Retina (tissue), 1 donor: ENCODE measurements at regions not wholly inside any gene's neighbourhood (a gene's known extent, or its start where the extent isn't known, plus 50 kb on each side); places are given as distances from the start of the nearest gene placed in this dataset.

Experiments
- DNase-seq: peaks from one replicate; pipeline ENCODE4 v3.0.0-alpha.2; 2016

DNA sequence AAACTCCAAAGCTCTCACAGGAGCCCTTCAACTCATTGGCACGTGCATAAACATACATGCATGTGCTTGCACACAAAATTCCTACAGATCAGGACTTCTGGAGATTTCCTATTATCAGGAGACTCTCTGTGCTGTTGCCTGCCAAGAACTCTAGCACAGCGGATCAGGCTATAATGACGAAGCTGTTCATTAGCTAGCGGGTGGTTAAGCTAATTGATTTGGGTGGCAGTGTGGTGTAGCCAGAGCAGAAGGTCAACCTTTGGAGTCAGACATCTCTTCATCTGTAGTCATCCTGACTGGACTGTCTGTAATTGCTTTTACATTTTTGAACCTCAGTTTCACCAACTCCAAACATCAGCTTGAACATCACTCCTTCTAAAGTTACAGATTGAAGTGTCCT lies 69.0 kb downstream of the KIF2B start:
- DNase-seq = no peak

DNA sequence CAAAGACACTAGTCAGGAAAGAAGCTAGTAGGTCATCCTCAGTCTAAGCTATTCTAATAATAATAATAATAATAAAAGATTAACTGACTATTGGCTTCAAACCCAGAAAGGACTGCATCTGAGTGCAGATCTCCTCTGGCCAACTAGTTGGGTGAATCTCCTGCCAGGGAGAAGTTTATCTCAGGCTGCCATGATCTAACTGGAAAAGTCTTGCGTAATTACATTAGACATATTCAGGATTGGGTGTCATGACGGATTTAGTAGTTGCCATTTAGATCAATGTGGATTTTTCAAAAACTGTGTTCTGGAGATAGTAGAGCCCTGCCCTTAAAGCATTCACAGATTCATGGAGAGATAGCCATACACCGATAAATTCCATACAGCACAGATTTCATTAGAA lies 69.5 kb downstream of the KIF2B start:
- DNase-seq = no peak

DNA sequence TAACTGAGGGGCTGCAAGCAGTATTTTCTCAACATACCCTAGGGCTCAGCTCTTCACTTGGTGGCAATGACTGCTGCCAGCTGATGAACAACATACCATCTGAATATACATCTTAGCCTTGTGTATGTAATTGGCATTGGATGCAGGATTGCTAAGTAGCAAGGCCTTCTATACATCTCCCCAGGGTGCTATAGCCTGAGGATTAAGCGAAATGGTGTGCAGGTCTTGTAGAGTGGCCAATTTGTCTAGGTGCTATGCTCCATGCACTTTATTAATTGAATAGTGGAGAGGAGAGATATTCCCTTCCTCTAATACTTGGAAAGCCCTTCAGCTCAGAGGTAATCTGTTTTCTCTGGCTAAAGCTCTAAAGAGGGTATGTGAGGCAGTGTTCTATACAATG lies 71.9 kb downstream of the KIF2B start:
- DNase-seq = no peak

DNA sequence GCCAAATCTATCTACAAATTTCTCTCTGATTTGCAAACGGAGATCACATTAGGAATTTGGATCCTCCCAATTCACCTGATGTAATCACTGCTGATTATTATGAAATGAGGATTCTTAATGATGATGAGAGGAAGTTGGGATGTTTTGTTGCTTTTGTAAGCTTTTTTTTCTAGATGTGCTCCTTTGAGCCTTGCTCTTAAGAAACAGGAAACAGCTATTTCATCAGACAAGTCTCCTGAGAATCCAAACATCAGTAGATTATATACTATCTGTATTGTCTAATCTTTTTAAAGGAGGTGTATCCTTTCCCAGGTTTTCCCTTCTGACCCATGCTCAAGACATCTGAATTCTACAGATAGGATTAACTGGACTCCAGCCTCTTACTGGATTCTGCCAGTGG lies 73.3 kb downstream of the KIF2B start:
- DNase-seq = no peak

DNA sequence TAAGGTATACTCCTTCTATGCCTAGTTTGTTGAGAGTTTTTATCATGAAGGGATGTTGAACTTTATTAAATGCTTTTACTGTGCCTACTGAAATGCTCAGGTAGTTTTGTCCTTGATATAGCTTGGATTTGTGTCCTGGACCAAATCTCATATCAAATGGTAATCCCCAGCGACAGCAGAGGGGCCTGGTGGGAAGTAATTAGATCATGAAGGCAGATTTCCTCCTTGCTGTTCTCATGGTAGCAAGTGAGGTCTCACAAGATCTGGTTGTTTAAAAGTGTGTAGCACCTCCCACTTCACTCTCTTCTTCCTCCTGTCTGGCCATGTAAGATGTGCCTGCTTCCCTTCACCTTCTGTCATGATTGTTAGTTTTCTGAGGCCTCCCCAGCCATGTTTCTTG lies 78.2 kb downstream of the KIF2B start:
- DNase-seq = no peak

DNA sequence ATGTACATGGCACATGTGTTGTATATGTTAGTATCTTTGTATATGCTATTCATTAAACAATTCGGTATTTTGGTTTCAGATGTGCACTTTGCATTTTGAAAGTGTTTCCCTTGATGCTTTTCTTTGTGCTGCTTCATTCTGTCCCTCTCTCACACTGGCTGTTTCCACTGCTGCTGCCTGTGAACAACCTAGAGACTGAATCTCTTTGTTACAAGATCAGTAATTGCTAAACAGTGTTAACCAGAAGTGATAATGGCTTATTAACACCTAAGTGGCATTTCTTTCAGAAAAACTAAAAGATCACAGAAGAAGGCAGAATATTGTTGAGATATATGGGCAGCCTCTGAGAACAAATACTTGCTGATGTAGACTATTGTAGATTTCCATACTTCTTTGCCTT lies 84.7 kb downstream of the KIF2B start:
- no peak for DNase-seq

DNA sequence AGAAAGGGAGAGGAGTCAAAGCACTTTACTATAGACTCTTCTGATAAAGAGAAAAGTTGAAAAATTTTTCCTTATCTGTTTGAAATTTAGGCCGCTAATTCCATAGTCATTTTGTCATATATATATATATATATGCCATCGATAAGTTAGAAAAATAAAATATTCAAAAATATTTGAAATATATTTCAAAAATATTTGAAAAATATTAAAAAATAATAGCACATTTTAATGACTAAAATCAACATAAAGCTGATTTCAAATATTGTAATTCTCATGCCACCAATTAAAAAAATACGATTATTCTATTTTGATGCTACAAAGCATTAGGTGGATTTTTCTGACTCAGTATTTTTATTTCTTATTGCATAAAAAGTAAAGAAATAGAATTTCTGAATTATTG lies 87.1 kb downstream of the KIF2B start:
- no peak for DNase-seq

DNA sequence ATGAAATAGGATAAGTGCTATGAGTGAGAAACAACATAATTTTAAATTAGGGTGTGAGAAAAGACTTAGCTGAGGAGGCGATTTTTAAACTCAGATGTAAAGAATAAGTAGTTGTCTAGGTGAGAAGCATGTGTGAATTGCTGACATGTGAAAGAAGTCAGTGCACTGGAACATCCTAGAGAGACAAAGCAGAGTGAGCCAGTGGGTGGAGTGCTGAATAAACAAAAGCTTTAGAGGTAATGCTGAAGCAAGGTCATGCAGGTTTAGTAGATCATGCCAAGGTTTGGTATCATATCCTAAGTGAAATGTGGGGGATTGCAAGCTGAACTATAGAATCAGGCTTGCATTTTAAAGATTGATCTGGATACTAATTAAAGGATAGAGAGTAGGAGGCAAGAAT lies 89.4 kb downstream of the KIF2B start:
- no peak for DNase-seq

DNA sequence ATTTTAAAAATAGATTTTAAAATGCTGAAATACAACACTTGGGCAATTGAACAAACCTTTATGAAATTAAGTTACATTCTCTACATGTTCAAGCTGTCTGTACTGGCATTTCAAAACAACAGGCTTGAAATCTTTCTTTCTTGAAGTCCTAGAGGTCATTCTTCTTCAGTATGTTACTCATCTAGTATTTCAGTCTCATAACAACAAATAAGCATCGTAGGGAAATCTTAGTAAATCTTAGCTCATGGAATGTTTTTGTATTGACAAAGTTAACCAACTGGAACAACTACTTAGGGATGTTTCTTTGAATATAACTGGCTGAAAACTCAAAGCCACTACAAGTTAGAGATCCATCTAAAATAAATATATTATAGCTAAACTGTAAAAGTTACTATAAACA lies 96.6 kb downstream of the KIF2B start:
- no peak for DNase-seq

DNA sequence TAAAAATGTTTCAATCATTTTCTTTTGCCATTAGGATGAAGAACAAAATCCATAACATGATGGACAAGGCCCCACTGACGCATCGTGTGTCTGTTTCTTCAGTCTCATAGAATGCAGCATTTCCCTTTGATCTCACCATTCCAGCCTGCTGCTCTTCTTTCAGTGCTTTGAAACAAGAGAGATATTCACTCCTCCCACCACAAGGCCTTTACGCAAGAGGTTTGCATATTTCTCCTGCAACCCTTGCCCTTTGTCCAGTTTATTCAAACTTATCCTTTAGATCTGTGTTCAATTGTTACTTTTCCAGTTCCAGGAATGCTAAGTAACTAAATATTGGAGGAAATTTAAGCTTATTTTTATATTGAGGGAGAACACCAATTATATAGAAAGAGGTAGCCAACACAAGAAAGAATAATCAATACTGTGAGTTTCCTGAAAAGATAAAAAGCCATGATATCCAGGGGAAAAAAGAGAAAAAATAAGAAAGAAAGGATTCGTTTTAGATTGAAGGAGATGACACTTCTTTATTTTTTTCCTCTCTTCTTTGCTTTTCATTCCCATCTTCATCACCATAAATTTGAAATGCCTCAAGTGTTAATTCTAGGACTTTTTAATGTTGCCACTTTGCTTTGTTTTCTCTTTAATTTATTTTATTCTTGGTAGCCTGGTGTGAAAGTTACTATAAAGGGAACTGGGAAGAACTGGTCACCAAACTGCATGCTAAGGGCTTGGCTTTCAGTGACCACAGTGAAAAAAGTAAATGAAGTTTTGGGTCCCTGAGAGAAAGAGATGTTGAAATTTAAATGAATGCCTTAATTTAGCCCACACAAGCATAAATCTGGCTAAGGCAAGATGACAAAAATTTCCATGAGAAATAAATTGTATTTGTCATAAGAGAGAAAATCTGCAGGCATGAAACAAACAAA lies 102.1 kb downstream of the KIF2B start:
- DNase-seq = no peak

DNA sequence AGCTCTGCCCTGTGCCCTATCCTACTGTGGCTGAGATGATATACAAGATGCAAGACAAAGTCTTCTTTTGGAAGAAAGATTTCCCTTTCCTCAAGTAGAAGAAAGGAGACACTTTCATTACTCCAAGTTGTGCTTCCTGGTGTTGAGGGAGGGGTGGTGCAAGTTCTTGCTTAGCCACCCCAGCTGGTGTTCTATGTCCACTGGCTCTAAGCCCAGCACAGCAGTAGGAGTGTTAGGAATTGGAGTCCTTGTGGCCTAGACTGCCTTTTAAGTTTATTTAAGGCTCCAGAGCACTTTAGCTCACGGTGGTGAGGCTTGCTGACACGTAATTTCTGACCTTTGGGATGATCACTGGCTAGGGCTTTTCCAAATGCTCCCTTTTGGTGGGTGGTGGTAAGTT lies 109.7 kb downstream of the KIF2B start:
- DNase-seq = no peak

DNA sequence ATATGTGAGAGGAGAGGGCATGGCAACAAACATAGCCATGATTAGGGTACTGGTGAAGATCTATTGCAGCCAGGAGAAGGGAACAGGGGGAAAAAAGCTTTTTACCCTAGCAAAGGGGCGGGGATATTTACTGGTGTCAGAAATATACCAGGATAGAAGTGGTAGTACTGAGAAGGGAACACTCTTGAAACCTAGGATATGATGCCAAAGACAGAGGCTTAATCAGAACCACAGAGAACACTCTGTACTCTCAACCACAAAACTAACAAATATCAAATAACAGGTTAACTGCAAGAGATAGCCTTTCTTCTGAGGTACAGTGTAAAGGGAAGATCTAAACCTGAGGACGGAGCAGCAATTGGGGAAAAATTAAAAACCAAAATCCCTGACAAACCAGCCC lies 112.2 kb downstream of the KIF2B start:
- DNase-seq = no peak

DNA sequence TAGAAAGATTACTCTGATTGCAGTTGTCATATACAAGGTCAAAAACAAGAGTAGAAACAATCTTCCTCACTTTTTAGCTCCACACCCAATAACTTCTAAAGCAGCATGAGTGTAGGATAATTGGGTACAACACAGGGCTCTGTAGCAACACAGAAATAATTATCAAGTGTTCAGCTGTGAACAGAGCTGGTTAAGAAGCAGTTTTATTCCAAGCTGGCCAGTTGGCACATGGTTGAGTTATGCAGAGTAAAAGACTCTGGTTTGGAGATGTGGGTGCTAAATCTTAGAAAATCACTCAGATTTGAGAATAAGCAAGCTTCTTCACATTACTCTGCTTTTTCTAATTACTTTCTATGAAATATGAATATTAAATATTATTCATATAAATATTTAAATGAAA lies 118.5 kb downstream of the KIF2B start:
- DNase-seq = no peak

DNA sequence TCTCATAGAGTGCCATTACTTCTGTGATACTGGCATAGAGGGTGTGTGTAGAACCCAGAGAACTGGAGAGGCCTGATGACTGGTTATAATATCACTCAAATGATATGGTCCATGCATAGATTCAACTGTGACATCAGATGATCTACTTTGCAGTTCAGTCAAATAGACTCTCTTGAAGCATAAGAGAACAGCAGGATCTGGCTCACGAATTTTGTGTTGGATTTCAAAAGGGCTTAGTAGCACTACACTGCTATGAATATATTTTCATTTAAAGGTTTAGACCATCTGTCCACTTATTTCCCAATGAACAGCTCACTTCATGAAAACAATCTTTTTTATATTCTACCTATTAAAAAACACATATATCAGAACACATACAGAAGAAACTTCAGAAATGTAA lies 119.7 kb downstream of the KIF2B start:
- DNase-seq = no peak

DNA sequence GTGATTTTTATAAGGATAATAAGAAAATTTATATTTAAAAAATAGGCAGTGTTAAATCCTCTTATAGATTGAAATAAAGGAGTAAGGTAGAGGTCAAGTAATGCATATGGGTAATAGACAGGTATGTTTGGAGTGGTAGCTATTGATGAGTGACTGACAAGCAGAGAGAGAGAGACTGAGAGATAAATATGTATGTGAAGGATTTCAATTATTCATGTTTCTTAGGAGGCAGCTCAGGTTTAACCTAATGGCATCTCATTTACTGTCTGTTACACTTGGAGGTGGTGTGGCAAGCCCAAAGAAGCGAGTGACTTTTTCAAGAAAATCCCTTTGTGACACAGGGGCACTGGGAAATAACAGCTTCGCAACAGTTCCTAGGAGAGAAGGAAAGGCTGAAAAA lies 120.2 kb downstream of the KIF2B start:
- DNase-seq = no peak

DNA sequence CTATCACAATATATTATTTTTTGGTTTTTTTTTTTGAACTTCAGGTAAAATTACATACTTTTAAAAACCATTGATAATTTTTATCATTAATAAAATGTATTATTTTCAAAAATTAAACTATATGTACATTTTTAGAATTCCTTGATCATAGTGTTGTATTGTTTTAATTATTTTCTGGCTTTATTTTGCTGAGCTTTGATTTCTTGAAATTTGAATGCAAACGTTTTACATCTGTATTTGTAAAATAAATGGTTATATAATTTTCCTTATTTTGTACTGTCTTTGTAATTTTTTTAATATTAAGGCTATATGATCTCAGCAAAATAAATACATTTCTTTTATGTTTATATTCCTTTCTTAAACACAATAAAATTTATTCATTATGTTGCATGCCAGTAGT lies 125.6 kb downstream of the KIF2B start:
- no peak for DNase-seq

DNA sequence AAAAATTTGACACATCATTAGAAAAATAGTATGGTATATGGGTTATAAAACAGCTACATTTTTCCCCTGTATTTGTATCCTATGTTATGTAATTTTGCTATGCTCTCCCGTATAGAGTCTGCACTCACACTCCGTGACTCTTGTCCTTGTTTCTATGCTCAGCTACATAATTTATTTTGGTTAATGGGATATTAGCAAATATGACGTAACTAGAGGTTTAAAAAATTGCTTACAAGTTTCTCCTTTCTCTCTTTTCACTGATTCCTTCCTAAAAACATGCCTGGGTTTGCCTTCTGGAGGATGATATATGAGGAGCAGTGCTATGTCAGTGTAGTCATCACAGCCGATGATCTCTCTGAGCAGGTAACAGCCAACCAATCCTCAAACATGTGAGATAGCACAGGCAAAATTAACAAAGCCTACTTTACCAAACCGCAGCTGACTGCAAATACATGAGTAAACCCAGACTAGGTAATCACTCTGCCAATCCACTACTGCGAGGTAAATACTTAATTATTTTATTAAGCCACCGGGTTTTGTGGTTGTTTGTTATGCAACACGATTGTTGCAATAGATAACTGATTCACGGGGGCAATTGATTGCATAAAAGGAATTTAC lies 126.9 kb downstream of the KIF2B start:
- no peak for DNase-seq

DNA sequence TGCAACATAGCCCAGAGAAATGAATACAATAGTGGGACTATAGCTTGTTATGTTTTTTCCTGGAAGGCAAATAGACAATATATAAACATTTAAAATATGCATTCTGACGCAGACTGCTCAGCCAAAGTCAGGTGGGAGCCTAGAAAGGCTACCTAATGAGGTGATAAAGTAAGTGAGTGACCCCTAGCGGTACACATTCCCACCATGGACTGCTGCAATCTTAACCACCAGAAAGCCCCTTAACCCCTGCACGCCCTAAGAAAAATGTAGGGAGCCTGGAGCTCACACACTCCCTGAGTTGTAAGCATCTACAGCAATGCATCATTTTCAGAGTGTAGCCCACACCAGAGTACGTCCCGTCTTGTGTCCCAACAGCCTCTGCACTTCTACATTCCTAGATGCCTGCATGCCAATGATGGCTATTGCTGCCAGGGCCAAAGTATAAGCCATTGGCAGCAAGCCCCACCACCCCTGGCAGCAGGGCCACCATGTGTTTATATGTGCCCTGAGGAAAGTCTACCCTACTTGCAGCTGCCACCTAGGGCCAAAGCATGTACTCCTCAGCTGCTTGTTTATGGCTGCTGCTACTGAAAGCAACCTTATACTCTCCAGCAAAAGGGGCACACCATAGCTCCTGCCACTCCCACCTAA lies 127.6 kb downstream of the KIF2B start:
- DNase-seq = no peak

DNA sequence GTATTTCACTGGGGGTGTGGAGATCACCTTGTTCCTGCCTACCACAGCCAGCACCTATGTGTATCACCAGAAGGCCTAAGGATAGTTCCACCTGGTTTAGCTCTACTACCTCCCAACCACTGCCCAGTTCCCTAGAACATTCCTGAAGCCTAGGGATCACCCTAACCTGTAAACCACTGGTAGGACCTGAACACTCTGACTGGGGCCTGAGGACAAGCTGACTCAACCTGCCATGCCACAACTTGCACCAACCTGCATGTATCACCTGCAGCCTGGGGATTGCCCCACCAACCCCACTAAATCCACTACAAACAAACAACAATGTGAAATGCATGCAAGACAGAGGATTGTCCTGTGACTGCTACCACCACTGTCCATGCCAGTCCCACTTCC lies 128.1 kb downstream of the KIF2B start:
- no peak for DNase-seq

DNA sequence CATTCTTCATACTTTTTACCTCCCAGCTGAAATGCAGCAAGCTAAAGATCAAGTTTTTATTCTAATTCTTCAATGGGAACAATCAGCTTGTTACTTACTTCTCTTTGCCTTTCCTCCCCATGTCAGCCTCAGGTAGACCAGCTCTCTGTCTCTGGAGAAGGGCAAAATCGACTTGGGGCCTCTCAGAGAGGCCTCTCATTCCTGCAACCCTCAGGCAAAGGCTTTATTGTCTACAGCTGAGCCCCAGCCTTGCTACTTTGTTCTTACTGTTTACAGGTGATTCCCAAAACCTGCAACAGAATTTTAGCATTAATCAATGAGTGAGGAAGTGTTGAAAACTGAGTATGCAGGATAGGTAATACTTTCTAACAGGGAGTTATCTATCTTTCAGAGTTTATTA lies 148.6 kb downstream of the KIF2B start:
- DNase-seq = no peak

DNA sequence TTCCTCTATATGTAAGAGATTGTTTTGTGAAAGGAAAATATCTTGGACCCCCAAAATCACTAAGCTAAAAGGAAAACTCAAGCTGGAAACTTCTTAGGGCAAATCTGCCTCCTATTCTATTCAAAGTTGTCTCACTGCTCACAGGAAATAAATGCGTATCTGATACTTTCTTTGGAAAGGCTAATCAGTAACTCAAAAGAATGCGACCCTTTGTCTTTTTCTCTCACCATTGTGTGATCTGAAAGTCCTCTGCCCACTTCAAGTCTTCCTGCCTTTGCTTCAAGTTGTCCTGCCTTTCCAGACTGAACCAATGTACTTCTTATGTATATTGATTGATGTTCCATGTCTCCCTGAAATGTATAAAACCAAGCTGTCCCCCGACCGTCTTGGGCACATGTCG lies 157.3 kb downstream of the KIF2B start:
- no peak for DNase-seq

DNA sequence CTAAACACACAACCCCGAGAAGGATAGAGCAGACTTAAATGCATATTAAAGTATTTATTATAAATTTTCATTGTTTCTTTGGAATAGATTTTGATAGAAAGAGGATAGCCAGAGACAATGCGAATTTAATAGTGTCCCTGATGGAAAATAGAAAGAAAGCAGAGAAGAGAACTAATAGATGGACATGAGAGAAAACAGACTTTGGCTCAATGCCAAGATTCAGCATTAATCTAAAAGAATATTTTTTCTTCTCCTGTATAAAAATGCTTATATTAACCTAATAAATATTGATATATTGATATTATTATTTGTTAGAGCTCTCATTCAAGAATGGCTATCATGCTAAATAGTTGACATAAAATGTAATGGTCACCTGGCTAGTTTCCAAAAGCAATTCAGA lies 173.4 kb downstream of the KIF2B start:
- no peak for DNase-seq

DNA sequence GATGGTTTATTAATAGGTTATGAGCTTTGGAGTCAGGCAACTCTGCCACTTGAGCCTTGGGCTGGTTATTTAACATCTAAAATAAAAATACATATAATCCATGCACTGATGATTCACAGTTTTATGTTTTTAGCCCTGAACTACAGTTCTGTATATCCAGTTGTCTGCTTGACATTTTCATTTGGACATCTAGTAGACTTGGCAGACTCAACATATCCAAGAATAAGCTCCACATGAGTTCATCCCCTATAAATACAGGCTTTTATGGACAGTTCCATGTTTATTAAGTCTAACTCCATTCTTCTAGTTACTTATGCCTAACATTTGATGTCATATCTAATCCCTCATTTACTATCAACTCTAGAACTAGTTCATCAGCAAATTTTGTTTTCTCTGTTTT lies 174.2 kb downstream of the KIF2B start:
- no peak for DNase-seq

DNA sequence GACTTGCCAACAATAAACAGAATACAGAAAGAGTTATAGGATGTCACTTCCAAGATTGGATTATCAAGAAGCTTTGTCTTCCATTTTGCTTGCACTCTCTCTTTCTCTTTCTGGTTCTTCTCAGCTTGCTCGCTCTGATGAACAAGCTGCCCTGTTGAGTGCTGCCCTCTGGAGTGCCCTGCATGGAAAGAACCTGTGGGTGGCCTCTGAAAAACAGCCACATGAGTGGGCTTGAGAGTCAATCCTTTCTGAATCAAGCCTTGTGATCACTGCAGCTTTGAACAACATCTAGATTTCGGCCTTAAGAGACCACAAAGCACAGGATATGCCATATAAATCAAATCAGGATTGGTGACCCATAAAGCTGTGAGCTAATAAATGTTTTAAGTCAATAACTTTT lies 185.1 kb downstream of the KIF2B start:
- DNase-seq = no peak
